HEK293 (cell line): ENCODE measurements at regions not wholly inside any gene's neighbourhood (a gene's known extent, or its start where the extent isn't known, plus 50 kb on each side); places are given as distances from the start of the nearest gene placed in this dataset.

Experiments used
- CTCF ChIA-PET: fragments of 350-600 bp; formaldehyde crosslinking; extraction: SDS; loops from one replicate; lab custom pipeline; 2021; ENCODE audit warnings: antibody characterized with exemption; lab: Yijun Ruan, JAX
- POLR2A ChIA-PET: fragments of 300-600 bp; formaldehyde crosslinking; extraction: SDS; loops from one replicate; lab custom pipeline; 2020; ENCODE audit warnings: antibody characterized with exemption, inconsistent platforms; lab: Yijun Ruan, JAX
- H3K27ac ChIP-seq: fragments of 200-500 bp; sonication (Bioruptor generic); 2 replicates; pipeline ENCODE4 v1.5.1; 2014; ENCODE audit warnings: low read depth, low read length, control low read depth, inconsistent platforms; ENCODE audit errors: extremely low read depth
- H3K36me3 ChIP-seq, 2 experiments: fragments of 200-500 bp in 1 of 2; sonication (Bioruptor generic) in 1 of 2; 1 replicate in 1 of 2; 2 replicates in 1 of 2; pipeline ENCODE4 v1.5.1; 2014 to 2017; ENCODE audit warnings: inconsistent platforms in 2 of 2, low read length in 2 of 2; ENCODE audit not compliant: control insufficient read depth in 2 of 2, insufficient read depth in 1 of 2
- H3K4me1 ChIP-seq: fragments of 200-500 bp; sonication (Bioruptor generic); 2 replicates; pipeline ENCODE4 v1.5.1; 2014; ENCODE audit warnings: mild to moderate bottlenecking, low read length, inconsistent platforms; ENCODE audit not compliant: control insufficient read depth, insufficient read depth
- H3K4me3 ChIP-seq: 2 replicates; pipeline ENCODE4 v1.5.1; 2011; ENCODE audit warnings: low read depth, mild to moderate bottlenecking, control low read depth, low read length, moderate library complexity
- H3K9me3 ChIP-seq: fragments of 200-500 bp; sonication (Bioruptor generic); 2 replicates; pipeline ENCODE4 v1.5.1; 2014; ENCODE audit warnings: low read depth, low read length, inconsistent platforms; ENCODE audit not compliant: control insufficient read depth, insufficient read depth
- ELK4 ChIP-seq: IDR thresholded peaks from 2 replicates; pipeline ENCODE4 v1.6.1; 2011; ENCODE audit warnings: mild to moderate bottlenecking, low read depth, low read length, borderline replicate concordance
- IKZF3 ChIP-seq: fragments of 450-650 bp; IDR thresholded peaks from 2 replicates; pipeline ENCODE4 v1.5.0; 2018; ENCODE audit warnings: missing biosample characterization, mild to moderate bottlenecking, missing genetic modification characterization, moderate library complexity
- PRDM1 ChIP-seq: fragments of 450-650 bp; formaldehyde crosslinking; IDR thresholded peaks from 2 replicates; pipeline ENCODE4; 2016; ENCODE audit warnings: missing biosample characterization, missing genetic modification characterization
- TRIM28 ChIP-seq: IDR thresholded peaks from 2 replicates; pipeline ENCODE4 v1.6.1; 2011; ENCODE audit warnings: low read length, control low read depth, borderline replicate concordance
- ZBTB7A ChIP-seq: fragments of 450-650 bp; formaldehyde crosslinking; IDR thresholded peaks from 2 replicates; pipeline ENCODE4 v1.5.1; 2016; ENCODE audit warnings: low read depth, missing biosample characterization, missing genetic modification characterization
- ZNF366 ChIP-seq: fragments of 450-650 bp; formaldehyde crosslinking; conservative IDR thresholded peaks from 2 replicates; pipeline ENCODE4 v1.5.1; 2016; ENCODE audit warnings: missing biosample characterization, missing genetic modification characterization
- ZNF398 ChIP-seq: fragments of 450-650 bp; formaldehyde crosslinking; IDR thresholded peaks from 2 replicates; pipeline ENCODE4 v1.5.1; 2017; ENCODE audit warnings: missing biosample characterization, missing genetic modification characterization
- ZNF501 ChIP-seq: fragments of 450-650 bp; formaldehyde crosslinking; IDR thresholded peaks from 2 replicates; pipeline ENCODE4 v1.5.1; 2016; ENCODE audit warnings: missing biosample characterization, missing genetic modification characterization
- ZNF571 ChIP-seq: fragments of 450-650 bp; formaldehyde crosslinking; IDR thresholded peaks from 2 replicates; pipeline ENCODE4 v1.5.0; 2017; ENCODE audit warnings: missing biosample characterization, missing genetic modification characterization
- ZNF707 ChIP-seq: fragments of 450-650 bp; formaldehyde crosslinking; IDR thresholded peaks from 2 replicates; pipeline ENCODE4 v1.5.1; 2016; ENCODE audit warnings: missing biosample characterization, missing genetic modification characterization
- TF ChIP-seq, protein P1 (sequence below): fragments of 450-650 bp; formaldehyde crosslinking; IDR thresholded peaks from 2 replicates; pipeline ENCODE4 v1.5.1; 2016; ENCODE audit warnings: missing biosample characterization, missing genetic modification characterization
- TF ChIP-seq, protein P2 (sequence below): fragments of 450-650 bp; formaldehyde crosslinking; IDR thresholded peaks from 2 replicates; pipeline ENCODE4 v1.5.1; 2016; ENCODE audit warnings: missing biosample characterization, missing genetic modification characterization

DNA sequence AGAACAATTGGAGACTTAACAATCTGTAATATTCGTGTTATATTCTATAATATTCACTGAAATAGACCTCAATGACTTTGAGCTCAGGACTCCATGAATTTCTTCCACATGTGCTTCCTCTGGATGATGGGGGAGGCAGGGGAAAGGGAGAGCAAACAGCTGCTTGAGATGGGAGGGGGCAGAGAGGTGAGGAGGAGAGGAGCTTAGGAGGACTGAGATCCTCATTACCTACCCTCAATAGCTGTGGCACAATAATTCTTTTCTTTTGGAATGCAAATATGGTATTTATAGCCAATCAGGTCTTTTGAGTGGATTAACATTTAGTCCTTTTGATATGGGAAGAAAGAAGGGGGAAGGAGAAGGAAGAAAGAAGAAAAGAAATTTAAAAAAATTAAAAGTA, 64.1 kb upstream of the ZNF217 start:
- H3K27ac ChIP-seq: no peak overlapping the region
- TF ChIP-seq ZNF398 (tag by site-specific recombination) (peak; percentile 24; the same call in 1 of the 2 replicates), ZNF501 (tag by site-specific recombination) (no peak), IKZF3 (peak; percentile 44; the same call in 1 of the 2 replicates), TRIM28 (no peak), ZNF571 (tag by site-specific recombination) (no peak), ZNF366 (tag by site-specific recombination) (peak; percentile 62; the same call in 1 of the 2 replicates), ZBTB7A (no peak), ELK4 (no peak)
- ChIA-PET CTCF (interaction anchor here (1.2 kb wide), 1 partner anchor 8 kb away, joined by 3 read pairs; no protein-coding TSS in a partner anchor), POLR2A (no interaction called here)
- H3K9me3 ChIP-seq: no peaks in the 10 kb centered on the region
- H3K4me1 ChIP-seq: 0 out of 2 replicates have a peak, but pooled peaks cover 8% of the 10 kb centered on the region
- H3K4me3 ChIP-seq: no peak overlapping the region
- no peaks in the 10 kb centered on the region for H3K36me3 ChIP-seq

GRCh38 chr20:53657279-53657678, 63.6 kb upstream of the ZNF217 start:
- ChIA-PET CTCF (no interaction called here), POLR2A (interaction anchor here (0.7 kb wide), 1 partner anchor 12 kb away, joined by 6 read pairs; no protein-coding TSS in a partner anchor)
- no peaks in the 10 kb centered on the region for H3K9me3 ChIP-seq
- no peak overlapping the region for H3K27ac ChIP-seq
- H3K36me3 ChIP-seq: no peaks in the 10 kb centered on the region
- TF ChIP-seq PRDM1 (tag by site-specific recombination) (no peak), ZNF707 (no peak)
- TF ChIP-seq, protein P1, sequence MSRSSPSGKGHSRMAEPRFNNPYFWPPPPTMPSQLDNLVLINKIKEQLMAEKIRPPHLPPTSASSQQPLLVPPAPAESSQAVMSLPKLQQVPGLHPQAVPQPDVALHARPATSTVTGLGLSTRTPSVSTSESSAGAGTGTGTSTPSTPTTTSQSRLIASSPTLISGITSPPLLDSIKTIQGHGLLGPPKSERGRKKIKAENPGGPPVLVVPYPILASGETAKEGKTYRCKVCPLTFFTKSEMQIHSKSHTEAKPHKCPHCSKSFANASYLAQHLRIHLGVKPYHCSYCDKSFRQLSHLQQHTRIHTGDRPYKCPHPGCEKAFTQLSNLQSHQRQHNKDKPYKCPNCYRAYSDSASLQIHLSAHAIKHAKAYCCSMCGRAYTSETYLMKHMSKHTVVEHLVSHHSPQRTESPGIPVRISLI: peak; percentile 71
- TF ChIP-seq, protein P2, sequence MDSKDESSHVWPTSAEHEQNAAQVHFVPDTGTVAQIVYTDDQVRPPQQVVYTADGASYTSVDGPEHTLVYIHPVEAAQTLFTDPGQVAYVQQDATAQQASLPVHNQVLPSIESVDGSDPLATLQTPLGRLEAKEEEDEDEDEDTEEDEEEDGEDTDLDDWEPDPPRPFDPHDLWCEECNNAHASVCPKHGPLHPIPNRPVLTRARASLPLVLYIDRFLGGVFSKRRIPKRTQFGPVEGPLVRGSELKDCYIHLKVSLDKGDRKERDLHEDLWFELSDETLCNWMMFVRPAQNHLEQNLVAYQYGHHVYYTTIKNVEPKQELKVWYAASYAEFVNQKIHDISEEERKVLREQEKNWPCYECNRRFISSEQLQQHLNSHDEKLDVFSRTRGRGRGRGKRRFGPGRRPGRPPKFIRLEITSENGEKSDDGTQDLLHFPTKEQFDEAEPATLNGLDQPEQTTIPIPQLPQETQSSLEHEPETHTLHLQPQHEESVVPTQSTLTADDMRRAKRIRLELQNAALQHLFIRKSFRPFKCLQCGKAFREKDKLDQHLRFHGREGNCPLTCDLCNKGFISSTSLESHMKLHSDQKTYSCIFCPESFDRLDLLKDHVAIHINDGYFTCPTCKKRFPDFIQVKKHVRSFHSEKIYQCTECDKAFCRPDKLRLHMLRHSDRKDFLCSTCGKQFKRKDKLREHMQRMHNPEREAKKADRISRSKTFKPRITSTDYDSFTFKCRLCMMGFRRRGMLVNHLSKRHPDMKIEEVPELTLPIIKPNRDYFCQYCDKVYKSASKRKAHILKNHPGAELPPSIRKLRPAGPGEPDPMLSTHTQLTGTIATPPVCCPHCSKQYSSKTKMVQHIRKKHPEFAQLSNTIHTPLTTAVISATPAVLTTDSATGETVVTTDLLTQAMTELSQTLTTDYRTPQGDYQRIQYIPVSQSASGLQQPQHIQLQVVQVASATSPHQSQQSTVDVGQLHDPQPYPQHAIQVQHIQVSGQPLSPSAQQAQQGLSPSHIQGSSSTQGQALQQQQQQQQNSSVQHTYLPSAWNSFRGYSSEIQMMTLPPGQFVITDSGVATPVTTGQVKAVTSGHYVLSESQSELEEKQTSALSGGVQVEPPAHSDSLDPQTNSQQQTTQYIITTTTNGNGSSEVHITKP: peak; percentile 89
- TF ChIP-seq, all 188 proteins: peak for 2
- 0 out of 2 replicates have a peak, but pooled peaks cover 8% of the 10 kb centered on the region for H3K4me1 ChIP-seq
- H3K4me3 ChIP-seq: no peak overlapping the region
